HG03469 (cell line): ENCODE measurements at regions not wholly inside any gene's neighbourhood (a gene's known extent, or its start where the extent isn't known, plus 50 kb on each side); places are given as distances from the start of the nearest gene placed in this dataset.
"Not testable (repeated sequence)": the region's sequence is repeated elsewhere in the genome, so short reads cannot be mapped to it uniquely, and the experiment has no call there.

Source experiments
- ATAC-seq: cut with Tn5 transposase; IDR thresholded peaks from one replicate; pipeline ENCODE4 v1.9.1; 2021; ENCODE audit warnings: mild to moderate bottlenecking, moderate library complexity, moderate number of reproducible peaks; ENCODE audit not compliant: unreplicated experiment

DNA sequence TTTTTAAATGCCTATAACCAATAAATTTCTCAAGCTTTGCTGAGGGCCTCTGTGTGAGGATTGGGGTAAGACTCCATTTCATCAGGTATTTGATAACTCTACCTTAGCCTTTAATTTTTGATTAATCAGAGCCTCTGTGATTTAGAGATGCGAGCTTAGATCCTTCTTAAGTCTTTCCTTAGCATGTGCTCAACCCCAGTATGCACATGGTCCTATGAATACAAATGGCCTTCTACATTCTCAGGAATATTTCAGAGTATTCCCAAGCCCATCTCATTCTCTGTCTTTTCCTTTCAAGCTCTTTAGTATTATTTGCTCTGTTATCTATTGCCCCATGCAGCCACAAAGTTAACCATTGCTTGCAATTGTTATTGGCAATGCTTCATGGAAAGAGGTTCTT, 1407.7 kb downstream of the LRFN5 start:
- no peak for ATAC-seq

DNA sequence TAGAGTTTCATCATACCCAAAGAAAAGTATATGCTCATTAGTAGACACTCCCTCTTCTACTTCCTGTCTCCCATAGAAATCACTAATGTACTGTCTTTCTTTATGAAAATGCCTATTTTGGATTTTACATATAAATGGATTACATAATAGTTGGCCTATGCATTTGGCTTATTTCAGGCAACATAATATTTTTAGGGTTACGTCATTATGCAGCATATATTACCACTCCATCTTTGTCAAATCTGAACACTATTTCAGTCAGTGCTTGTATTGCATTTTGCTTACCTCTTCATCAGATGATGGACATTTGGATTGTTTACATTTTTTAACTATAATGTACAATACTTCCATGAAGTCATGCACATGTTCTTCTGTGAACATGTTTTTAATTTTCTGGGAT, 1406.1 kb downstream of the LRFN5 start:
- ATAC-seq, result no peak

DNA sequence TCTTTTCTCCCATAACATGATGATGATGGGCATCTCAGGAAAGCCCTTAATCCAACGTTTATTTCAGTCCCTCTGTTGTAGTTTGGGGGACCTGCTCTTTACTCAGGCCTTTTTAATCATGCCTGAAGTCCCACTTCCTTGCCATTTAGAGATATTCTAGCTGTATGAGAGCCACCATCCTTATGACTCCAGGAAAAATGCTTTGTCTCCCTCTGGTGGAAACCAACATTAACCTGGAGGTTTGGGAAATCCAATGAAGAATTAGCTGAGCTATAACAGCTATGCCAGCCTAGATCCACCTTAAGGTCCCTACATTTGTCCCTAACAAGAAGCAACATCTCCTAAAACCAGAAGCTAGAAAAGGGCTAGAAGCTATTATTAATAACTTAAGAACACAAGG, 1399.1 kb downstream of the LRFN5 start:
- no peak for ATAC-seq

DNA sequence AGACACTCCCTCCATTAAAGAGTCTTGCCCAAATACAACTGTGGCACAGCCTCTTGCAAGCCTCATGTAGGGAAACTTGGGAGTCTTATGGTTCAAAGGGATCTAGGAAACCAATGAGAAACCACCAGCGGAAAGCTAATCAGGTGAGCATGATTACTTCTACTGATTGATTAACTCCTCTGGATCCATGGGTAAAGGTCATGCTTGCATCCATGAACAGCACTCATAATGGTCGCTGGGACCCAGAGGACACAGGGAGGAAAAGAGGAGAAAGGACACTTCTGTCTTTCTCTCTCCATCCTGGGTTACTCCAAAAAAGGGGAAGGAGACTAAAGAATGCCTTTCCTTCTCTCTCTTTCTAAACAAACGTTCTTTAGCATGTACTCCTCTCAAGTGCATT, 1397.2 kb downstream of the LRFN5 start:
- no peak for ATAC-seq

DNA sequence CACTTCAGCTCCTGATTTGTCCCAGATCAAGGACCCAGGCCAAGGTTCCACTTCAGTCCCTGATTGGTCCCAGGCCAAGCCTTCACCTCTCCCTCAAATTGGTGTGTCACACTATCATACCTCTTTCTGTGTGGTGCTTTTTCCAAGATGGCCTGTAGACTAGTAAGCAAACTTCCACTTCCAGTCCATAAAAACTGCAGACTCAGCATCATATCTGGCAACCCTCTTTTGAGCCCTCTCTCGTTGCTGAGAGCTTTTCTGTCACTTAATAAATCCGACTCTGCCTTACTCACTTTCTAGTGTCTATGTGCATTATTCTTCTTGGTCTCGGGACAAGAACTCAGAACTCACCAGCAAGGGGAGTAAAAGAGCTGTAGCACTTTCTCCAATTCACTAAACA, 1395.1 kb downstream of the LRFN5 start:
- ATAC-seq, result no peak

DNA sequence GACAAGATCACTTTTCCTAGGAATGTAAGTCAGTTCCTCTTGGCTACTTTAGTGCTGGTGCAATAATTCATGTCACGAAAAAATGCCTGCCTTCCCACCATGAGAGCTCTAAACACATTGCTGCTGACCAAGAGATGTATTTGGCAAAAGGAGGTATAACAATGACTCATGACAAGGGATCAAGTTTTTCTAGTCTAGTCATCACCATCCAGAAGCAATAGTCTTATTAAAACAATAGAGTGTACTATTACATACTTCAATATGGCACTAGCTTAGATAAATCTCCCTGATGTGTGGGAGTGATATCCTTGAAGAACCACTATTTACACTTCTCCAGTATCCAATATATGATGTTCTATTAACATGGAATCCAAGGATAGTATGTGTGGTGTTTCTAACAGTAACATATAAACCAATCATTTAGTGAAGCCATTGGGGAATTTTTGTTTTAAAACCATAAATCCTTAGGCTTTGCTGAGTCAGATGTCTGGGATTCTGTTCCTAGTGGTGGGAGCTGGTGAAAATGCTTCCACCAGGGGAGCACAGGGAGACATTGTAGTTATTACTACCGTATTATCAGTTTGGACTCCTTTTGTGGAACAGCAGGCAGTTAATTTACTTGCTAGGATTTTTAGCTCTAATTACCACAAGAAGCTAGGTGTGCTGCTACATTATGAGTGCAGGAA, 1387.5 kb downstream of the LRFN5 start:
- ATAC-seq, result no peak

DNA sequence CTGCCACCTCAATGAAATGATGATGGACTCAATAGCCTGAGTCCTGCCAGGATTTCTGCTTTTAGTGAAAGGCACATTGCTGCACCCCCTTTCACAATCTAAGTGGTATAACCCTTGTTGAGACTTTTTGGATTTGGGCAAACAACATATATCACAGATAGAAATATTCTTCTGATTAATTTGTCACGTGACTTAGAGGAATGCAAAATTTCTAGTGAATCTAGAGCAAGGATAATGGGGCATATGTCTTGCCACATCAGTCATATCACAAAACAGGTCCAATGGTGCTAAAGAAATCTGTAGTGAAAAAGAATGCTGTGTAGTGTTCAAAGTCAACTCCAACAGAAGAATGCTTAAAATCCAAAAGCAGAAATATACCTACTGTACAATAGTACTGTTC, 1386.3 kb downstream of the LRFN5 start:
- no peak for ATAC-seq

GRCh38 chr14:42980419-42980818, 1373.7 kb downstream of the LRFN5 start:
- no peak for ATAC-seq

GRCh38 chr14:42973171-42973570, 1366.5 kb downstream of the LRFN5 start:
- ATAC-seq, result not testable (repeated sequence)

- no peak for ATAC-seq
These were observed 1358.8 kb downstream of the LRFN5 start for GRCh38 chr14:42965512-42965911.

DNA sequence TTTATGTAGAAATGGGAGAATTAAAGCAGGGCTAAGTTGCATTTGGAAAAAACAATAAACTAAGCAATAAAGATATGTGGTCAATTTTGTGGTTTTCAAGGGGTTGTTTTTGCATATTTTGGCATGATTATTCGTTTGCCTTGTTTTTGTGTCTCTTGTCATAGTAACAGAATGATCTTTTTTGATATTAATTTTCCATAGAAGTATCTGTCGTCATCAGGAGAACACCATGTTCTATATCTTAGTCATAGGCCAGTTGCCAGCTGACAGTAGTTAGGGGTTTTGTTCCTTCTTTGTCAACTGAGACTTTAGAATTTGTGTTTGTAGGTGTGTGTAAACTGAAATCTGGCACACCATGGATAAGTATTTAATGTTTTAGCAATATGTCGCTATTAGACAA, 1354.8 kb downstream of the LRFN5 start:
- no peak for ATAC-seq

DNA sequence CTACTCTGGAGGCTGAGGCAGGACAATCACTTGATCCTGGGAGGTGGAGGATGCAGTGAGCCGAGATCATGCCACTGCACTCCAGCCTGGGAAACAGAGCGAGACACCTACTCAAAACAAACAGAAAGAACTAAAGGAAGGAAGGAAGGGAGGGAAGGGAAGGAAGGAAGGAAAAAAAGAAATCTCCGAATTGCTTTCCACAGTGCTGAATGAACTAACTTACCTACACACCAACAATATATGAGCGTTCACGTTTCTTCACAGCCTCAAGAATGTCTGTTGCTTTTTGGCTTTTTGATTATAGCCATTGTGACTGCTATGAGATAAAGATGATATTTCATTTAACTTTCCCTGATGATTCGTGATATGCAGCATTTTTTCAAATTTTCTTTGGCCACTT, 1343.7 kb downstream of the LRFN5 start:
- ATAC-seq, result no peak

GRCh38 chr14:42947991-42948390, 1341.3 kb downstream of the LRFN5 start:
- ATAC-seq, result no peak

DNA sequence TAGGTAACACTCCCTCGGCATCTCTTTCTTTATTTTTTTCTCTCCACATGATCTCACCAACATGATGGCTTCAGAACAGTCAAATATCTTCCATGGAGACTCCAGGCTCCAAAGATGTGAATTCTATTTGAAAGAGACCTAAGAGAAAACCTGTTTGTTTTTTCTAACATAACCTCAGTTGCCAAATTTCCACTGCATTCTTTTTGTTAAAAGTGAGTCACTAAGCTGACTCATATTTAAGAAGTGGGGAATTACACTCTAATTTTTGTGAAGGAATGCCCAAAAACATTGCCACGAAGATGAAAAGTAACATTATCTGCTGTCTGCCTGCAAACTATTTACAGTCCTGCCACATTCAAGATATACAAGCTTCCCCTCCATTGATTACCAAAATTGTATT, 1337.6 kb downstream of the LRFN5 start:
- ATAC-seq, result no peak

- ATAC-seq, result no peak
These were observed 1324.6 kb downstream of the LRFN5 start for GRCh38 chr14:42931308-42931707.

DNA sequence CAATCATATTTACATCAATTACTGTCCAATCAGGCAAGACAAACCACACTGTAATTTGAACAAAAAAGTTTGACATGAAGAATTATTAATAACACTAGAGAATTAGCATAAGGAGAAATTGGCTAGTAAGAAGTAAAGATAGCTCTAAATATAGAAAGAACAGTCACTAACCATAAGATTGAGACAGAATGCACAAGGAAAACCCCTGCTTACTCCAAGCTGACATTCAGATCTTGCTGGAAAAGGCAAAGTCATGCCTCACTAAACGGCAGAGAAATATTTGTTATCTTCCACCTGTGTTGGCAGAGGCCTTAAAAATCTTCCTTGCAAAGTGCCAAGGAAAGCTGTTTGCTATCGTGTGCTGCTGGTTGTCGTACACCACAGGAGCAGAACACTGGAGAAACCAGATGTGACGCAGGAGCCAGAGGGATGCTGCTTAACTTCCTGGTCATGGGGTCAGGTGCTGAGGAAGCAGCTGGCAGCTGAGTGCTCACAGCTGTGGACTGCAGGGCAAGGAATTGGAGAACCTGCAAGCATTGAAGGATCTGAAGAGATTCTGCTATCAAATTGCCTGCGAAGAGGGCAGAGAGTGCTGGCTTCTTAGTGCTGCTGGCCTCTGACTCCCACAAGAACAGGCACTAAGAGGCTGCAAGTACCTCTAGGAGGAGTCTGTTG, 1323.3 kb downstream of the LRFN5 start:
- ATAC-seq, result no peak

GRCh38 chr14:42927313-42927712, 1320.6 kb downstream of the LRFN5 start:
- no peak for ATAC-seq

DNA sequence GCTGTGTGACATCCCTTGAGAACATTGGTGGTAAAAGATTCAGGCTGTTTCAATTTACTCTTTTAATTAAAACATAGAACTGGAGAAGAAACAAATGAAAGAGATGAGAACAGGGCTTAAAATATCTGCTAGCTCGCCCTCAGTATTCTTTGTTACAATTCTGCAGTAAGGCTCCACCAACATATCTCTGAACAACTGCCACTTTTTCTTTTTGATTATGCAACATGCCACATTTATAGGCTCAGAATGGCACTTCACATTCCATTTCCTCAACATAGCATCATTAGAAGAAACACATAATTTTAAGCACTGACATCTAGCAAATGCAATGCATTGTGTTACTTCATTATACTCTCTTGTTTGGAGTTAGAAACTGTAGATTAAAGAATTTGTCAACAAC, 1315.2 kb downstream of the LRFN5 start:
- ATAC-seq, result no peak

GRCh38 chr14:42918615-42919014, 1311.9 kb downstream of the LRFN5 start:
- no peak for ATAC-seq

DNA sequence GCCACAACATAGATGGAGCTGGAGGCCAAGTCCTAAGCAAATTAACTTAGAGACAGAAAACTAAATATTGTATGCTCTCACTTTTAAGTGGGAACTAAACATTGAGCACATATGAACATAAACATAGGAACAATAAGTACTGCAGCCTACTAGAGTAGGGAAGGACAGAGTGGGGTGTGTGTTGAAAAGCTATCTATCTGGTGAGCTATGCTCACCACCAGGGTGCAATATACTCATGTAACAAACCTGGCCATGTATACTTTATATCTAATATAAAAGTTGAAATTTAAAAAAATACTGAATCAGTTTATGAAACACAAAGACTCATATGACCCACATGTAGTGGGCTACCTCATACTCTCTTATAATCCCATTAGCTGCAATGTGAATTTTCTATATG, 1305.0 kb downstream of the LRFN5 start:
- no peak for ATAC-seq

DNA sequence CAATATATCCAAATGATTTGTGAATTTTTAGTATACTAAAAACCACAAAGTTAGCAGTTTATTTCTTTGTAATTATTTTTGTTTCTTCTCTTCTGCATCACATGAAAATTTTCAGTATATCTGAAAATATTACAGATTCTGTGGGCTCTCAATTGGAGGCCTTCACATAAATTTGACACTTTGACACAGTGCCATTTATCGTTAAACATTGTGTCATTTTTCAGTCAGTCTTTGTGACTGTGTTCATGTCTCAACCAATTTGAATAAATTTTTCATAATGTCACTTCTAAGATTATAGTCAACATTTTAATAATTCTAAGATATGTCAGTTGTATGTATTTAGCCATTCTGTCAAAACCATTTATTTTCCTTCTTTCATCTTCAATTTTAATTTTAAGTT, 1303.0 kb downstream of the LRFN5 start:
- ATAC-seq, result no peak

GRCh38 chr14:42893183-42893582, 1286.5 kb downstream of the LRFN5 start:
- no peak for ATAC-seq

GRCh38 chr14:42884100-42884499, 1277.4 kb downstream of the LRFN5 start:
- no peak for ATAC-seq
